HEK293 (cell line): ENCODE measurements at regions not wholly inside any gene's neighbourhood (a gene's known extent, or its start where the extent isn't known, plus 50 kb on each side); places are given as distances from the start of the nearest gene placed in this dataset.

Source experiments
- BCL6B ChIP-seq: fragments of 450-650 bp; formaldehyde crosslinking; IDR thresholded peaks from 2 replicates; pipeline ENCODE4 v1.5.1; 2017; ENCODE audit warnings: missing biosample characterization, missing genetic modification characterization
- CTCF ChIP-seq: fragments of 450-650 bp; formaldehyde crosslinking; IDR thresholded peaks from 2 replicates; pipeline ENCODE4 v1.5.1; 2016; ENCODE audit warnings: missing biosample characterization, missing genetic modification characterization
- PBX3 ChIP-seq: sonication (generic); formaldehyde crosslinking; IDR thresholded peaks from 2 replicates; pipeline ENCODE4 v1.8.1; 2022; ENCODE audit warnings: mild to moderate bottlenecking, moderate library complexity, missing genetic modification reagents
- ZBTB21 ChIP-seq: fragments of 450-650 bp; formaldehyde crosslinking; IDR thresholded peaks from 2 replicates; pipeline ENCODE4 v1.5.1; 2017; ENCODE audit warnings: missing biosample characterization, missing genetic modification characterization
- ZNF585B ChIP-seq: fragments of 450-650 bp; formaldehyde crosslinking; IDR thresholded peaks from 2 replicates; pipeline ENCODE4 v1.5.1; 2016; ENCODE audit warnings: missing biosample characterization, missing genetic modification characterization
- ZNF785 ChIP-seq: fragments of 450-650 bp; formaldehyde crosslinking; IDR thresholded peaks from 2 replicates; pipeline ENCODE4 v1.5.1; 2016; ENCODE audit warnings: missing biosample characterization, missing genetic modification characterization

- no peak for TF ChIP-seq CTCF
- no peak for TF ChIP-seq PBX3 (CRISPR knock-in tag)
- TF ChIP-seq BCL6B (tag by site-specific recombination) = no peak
- no peak for TF ChIP-seq ZNF785 (tag by site-specific recombination)
- no peak for TF ChIP-seq ZBTB21 (tag by site-specific recombination)
- no peak for TF ChIP-seq ZNF585B (tag by site-specific recombination)
These were observed 1010.4 kb downstream of the TLE1 start for GRCh38 chr9:80678906-80679305.
